ENCODE measurements at regions not wholly inside any gene's neighbourhood (a gene's known extent, or its start where the extent isn't known, plus 50 kb on each side); places are given as distances from the start of the nearest gene placed in this dataset.

GRCh38 chr14:58870961-58871360, 233.2 kb downstream of the DACT1 start:
- TF ChIP-seq CTCF (IDR thresholded peaks at IDR 0.05) (no peak), RXRA (IDR thresholded peaks at IDR 0.05; ENCODE audit: borderline replicate concordance, low read depth) (no peak), TAF1 (IDR thresholded peaks at IDR 0.05; ENCODE audit: borderline replicate concordance, low read depth, low read length) (no peak), POLR2AphosphoS5 (IDR thresholded peaks at IDR 0.05; ENCODE audit: low read depth, low read length) (no peak), MXI1 (IDR thresholded peaks at IDR 0.05; ENCODE audit: low read depth, low read length) (no peak), CHD2 (IDR thresholded peaks at IDR 0.05; ENCODE audit: low read length, partially characterized antibody) (no peak), USF1 (IDR thresholded peaks at IDR 0.05; ENCODE audit: borderline replicate concordance, low read depth) (no peak), FOXJ3 (CRISPR knock-in tag; IDR thresholded peaks at IDR 0.05) (no peak), EZH2phosphoT487 (IDR thresholded peaks at IDR 0.05; ENCODE audit: borderline replicate concordance, low read depth) (no peak), FOXM1 (IDR thresholded peaks at IDR 0.05; ENCODE audit: low read depth) (no peak), MAX (IDR thresholded peaks at IDR 0.05; ENCODE audit: low read depth) (no peak), EP300 (IDR thresholded peaks at IDR 0.05; ENCODE audit: borderline replicate concordance in 1 of 2, low read depth in 1 of 2, low read length in 1 of 2) (no peak), TEAD4 (IDR thresholded peaks at IDR 0.05; ENCODE audit: borderline replicate concordance, insufficient read depth) (no peak), ELF1 (IDR thresholded peaks at IDR 0.05) (no peak)
